Endothelial cell of umbilical vein (primary cell): ENCODE measurements at regions not wholly inside any gene's neighbourhood (a gene's known extent, or its start where the extent isn't known, plus 50 kb on each side); places are given as distances from the start of the nearest gene placed in this dataset.

Source experiments
- CTCF ChIP-seq, 2 donors: IDR thresholded peaks; 1 replicate in 1 of 2; 2 replicates in 1 of 2; pipeline ENCODE4 v1.5.1; 2011; ENCODE audit warnings: low read length in 2 of 2, mild to moderate bottlenecking in 2 of 2, moderate library complexity in 2 of 2, control low read depth in 1 of 2, inconsistent platforms in 1 of 2, low read depth in 1 of 2; ENCODE audit not compliant: insufficient read depth in 1 of 2; ENCODE audit errors: extremely low read depth in 1 of 2
- EZH2 ChIP-seq: IDR thresholded peaks from 2 replicates; pipeline ENCODE4 v1.6.1; 2012; ENCODE audit warnings: borderline replicate concordance, low read depth, mild to moderate bottlenecking, moderate library complexity, low read length, inconsistent platforms; ENCODE audit not compliant: severe bottlenecking
- MAX ChIP-seq: IDR thresholded peaks from 2 replicates; pipeline ENCODE4 v1.6.1; 2011; ENCODE audit not compliant: insufficient read depth, insufficient read length
- POLR2AphosphoS5 ChIP-seq: IDR thresholded peaks from 2 replicates; pipeline ENCODE4 v1.6.1; 2012; ENCODE audit warnings: low read depth, mild to moderate bottlenecking, control low read depth, low read length, moderate library complexity; ENCODE audit not compliant: insufficient read depth

- TF ChIP-seq CTCF (IDR thresholded peaks at IDR 0.05; ENCODE audit: extremely low read depth in 1 of 2, insufficient read depth in 1 of 2, low read depth in 1 of 2, low read length in 2 of 2) = no peak
- no peak for TF ChIP-seq POLR2AphosphoS5
- no peak for TF ChIP-seq MAX
- no peak for TF ChIP-seq EZH2
Observed at GRCh38 chr19:29268103-29268502, 55.2 kb upstream of the UQCRFS1 start.
